ENCODE measurements at regions not wholly inside any gene's neighbourhood (a gene's known extent, or its start where the extent isn't known, plus 50 kb on each side); places are given as distances from the start of the nearest gene placed in this dataset.

GRCh38 chr6:18323935-18324705 lies 59.8 kb upstream of the DEK start:
- Mint-ChIP-seq H3K4me3 (no peak overlapping the region), H3K4me1 (ENCODE audit: low read depth) (no peaks in the 10 kb centered on the region), H3K36me3 (ENCODE audit: low read depth) (no peaks in the 10 kb centered on the region), H3K27me3 (peaks cover 3% of the 10 kb centered on the region), H3K9me3 (no peaks in the 10 kb centered on the region), H3K27ac (no peak overlapping the region)
- intact Hi-C loops (cut with micrococcal nuclease), result loop anchor here (1.0 kb wide), 1 partner anchor 179 kb away; no protein-coding TSS in a partner anchor
- DNase-seq (no peak), ATAC-seq (peak; percentile 56)
- CTCF ChIA-PET, result interaction anchor here (0.7 to 5.0 kb wide), 17 partner anchors 9 to 661 kb away, joined by 3 to 119 read pairs (median 4); no protein-coding TSS in a partner anchor
- TF ChIP-seq, protein P1, sequence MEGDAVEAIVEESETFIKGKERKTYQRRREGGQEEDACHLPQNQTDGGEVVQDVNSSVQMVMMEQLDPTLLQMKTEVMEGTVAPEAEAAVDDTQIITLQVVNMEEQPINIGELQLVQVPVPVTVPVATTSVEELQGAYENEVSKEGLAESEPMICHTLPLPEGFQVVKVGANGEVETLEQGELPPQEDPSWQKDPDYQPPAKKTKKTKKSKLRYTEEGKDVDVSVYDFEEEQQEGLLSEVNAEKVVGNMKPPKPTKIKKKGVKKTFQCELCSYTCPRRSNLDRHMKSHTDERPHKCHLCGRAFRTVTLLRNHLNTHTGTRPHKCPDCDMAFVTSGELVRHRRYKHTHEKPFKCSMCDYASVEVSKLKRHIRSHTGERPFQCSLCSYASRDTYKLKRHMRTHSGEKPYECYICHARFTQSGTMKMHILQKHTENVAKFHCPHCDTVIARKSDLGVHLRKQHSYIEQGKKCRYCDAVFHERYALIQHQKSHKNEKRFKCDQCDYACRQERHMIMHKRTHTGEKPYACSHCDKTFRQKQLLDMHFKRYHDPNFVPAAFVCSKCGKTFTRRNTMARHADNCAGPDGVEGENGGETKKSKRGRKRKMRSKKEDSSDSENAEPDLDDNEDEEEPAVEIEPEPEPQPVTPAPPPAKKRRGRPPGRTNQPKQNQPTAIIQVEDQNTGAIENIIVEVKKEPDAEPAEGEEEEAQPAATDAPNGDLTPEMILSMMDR (IDR thresholded peaks at IDR 0.05), result peak; percentile 78
- POLR2A ChIA-PET, result no interaction called here

- ChIA-PET CTCF (interaction anchor here (0.8 to 2.3 kb wide), 3 partner anchors 11 to 185 kb away, joined by 3 to 4 read pairs (median 3); no protein-coding TSS in a partner anchor), POLR2A (interaction anchor here (0.6 kb wide), 1 partner anchor 115 kb away, joined by 3 read pairs; no protein-coding TSS in a partner anchor)
- no peak overlapping the region for H3K4me3 Mint-ChIP-seq
- no peak overlapping the region for H3K27ac Mint-ChIP-seq
- TF ChIP-seq, protein P1 (IDR thresholded peaks at IDR 0.05), result no peak
- peaks cover 2% of the 10 kb centered on the region for H3K27me3 Mint-ChIP-seq
- no peaks in the 10 kb centered on the region for H3K36me3 Mint-ChIP-seq (ENCODE audit: low read depth)
- no peak for DNase-seq
- no peaks in the 10 kb centered on the region for H3K9me3 Mint-ChIP-seq
- intact Hi-C loops (cut with micrococcal nuclease), result no loop called here
- ATAC-seq, result no peak
- H3K4me1 Mint-ChIP-seq (ENCODE audit: low read depth), result no peaks in the 10 kb centered on the region
These were observed 53.5 kb upstream of the DEK start for GRCh38 chr6:18317850-18318249.

GRCh38 chr6:18314317-18314997 lies 50.1 kb upstream of the DEK start:
- no peak overlapping the region for H3K27ac Mint-ChIP-seq
- H3K4me1 Mint-ChIP-seq (ENCODE audit: low read depth), result no peaks in the 10 kb centered on the region
- CTCF ChIA-PET, result interaction anchor here (1.6 kb wide), 1 partner anchor 189 kb away, joined by 5 read pairs; no protein-coding TSS in a partner anchor
- TF ChIP-seq, protein P1 (IDR thresholded peaks at IDR 0.05), result no peak
- intact Hi-C loops (cut with micrococcal nuclease), result no loop called here
- POLR2A ChIA-PET, result no interaction called here
- peaks cover under 1% of the 10 kb centered on the region for H3K9me3 Mint-ChIP-seq
- no peak overlapping the region for H3K4me3 Mint-ChIP-seq
- no peak for DNase-seq
- no peak for ATAC-seq
- no peaks in the 10 kb centered on the region for H3K36me3 Mint-ChIP-seq (ENCODE audit: low read depth)
- H3K27me3 Mint-ChIP-seq, result peaks cover 4% of the 10 kb centered on the region
